Large intestine (tissue), 3 donors: ENCODE measurements at regions not wholly inside any gene's neighbourhood (a gene's known extent, or its start where the extent isn't known, plus 50 kb on each side); places are given as distances from the start of the nearest gene placed in this dataset.

ENCODE experiments used
- DNase-seq, 2 donors: peaks; one replicate each; pipeline versions ENCODE4 v3.0.0 to v3.0.0-alpha.2; 2013
- H3K27ac ChIP-seq: one replicate; pipeline ENCODE4 v1.5.1; 2013; ENCODE audit warnings: low read length
- H3K27me3 ChIP-seq: 2 replicates; pipeline ENCODE4 v1.6.1; 2013; ENCODE audit warnings: low read length; ENCODE audit not compliant: control insufficient read depth, insufficient read depth
- H3K36me3 ChIP-seq: 2 replicates; pipeline ENCODE4 v1.6.1; 2013; ENCODE audit warnings: low read length; ENCODE audit not compliant: control insufficient read depth, insufficient read depth
- H3K4me1 ChIP-seq: one replicate; pipeline ENCODE4 v1.6.1; 2013; ENCODE audit warnings: low read length; ENCODE audit not compliant: control insufficient read depth, insufficient read depth
- H3K4me3 ChIP-seq: one replicate; pipeline ENCODE4 v1.5.1; 2013; ENCODE audit warnings: low read length
- H3K9me3 ChIP-seq: one replicate; pipeline ENCODE4 v1.6.1; 2013; ENCODE audit warnings: mild to moderate bottlenecking, low read depth, low read length, moderate library complexity; ENCODE audit not compliant: control insufficient read depth
- WGBS: methylation state at CpG from one replicate; pipeline ENCODE4 v1.1.5; 2013; ENCODE audit warnings: low lambda C conversion rate; ENCODE audit not compliant: insufficient coverage; 5-methylcytosine and 5-hydroxymethylcytosine counted together

DNA sequence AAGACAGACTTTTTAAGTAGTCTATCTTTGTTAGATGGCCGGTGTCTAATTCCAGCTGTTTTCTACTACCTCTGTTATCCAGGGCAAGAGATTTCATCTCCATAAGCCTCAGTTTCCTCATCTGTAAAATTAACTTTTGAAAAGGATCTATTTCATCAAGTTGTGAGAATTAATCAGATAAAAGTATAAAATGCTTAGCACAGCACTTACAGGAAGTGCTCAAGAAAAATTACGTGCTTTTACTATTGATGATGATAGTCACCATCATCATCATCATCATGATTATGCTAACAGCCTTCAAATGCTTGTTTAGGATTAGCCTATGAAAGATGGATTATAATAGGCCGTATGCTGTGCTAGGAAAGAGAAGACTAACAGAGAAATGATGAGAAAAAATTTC is 76.2 kb downstream of the CYRIA start:
- 100% methylated on average over 2 of the region's 3 CpGs for WGBS
- H3K36me3 ChIP-seq, result no peaks in the 10 kb centered on the region
- H3K4me1 ChIP-seq, result no peaks in the 10 kb centered on the region
- no peak overlapping the region for H3K4me3 ChIP-seq
- no peaks in the 10 kb centered on the region for H3K9me3 ChIP-seq
- no peak overlapping the region for H3K27ac ChIP-seq
- DNase-seq, result no peak
- H3K27me3 ChIP-seq, result no peaks in the 10 kb centered on the region

DNA sequence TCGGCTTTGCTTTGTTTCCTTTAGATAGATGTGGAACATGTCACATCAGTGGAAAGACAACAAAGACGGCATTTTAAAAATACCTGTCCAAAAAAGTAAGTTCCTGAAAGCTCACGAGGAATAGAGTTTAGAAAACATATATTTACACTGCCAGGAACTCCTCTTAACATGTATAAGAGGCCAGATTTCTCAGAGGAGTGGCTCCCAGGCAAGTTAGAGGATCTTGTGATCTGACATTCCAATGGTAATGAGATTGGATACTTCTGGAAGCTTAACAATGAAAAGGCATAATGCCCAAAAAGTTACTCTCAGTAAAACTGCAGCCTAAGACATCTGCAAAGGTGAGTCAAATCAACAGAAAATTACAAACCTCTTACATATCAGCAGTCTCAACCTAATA is 77.1 kb downstream of the CYRIA start:
- Histone ChIP-seq H3K9me3 (no peaks in the 10 kb centered on the region), H3K27me3 (no peaks in the 10 kb centered on the region), H3K27ac (no peak overlapping the region), H3K4me1 (no peaks in the 10 kb centered on the region), H3K4me3 (no peak overlapping the region), H3K36me3 (no peaks in the 10 kb centered on the region)
- no peak for DNase-seq
- 63% methylated on average over 3 of the region's 3 CpGs for WGBS

DNA sequence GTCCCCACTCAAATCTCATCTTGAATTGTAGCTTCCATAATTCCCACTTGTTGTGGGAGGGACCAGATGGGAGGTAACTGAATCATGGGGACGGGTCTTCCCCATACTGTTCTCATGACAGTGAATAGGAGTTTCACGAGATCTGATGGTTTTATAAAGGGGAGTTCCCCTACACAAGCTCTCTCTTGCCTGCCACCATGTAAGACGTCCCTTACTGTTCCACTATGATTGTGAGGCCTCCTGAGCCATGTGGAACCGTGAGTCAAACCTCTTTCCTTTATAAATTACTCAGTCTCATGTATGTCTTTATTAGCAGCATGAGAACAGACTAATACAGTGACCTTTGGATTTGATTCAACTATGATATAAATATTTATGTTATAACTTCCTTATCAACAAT is 78.0 kb downstream of the CYRIA start:
- Histone ChIP-seq H3K27ac (no peak overlapping the region), H3K27me3 (no peaks in the 10 kb centered on the region), H3K4me1 (no peaks in the 10 kb centered on the region), H3K9me3 (no peaks in the 10 kb centered on the region), H3K36me3 (no peaks in the 10 kb centered on the region), H3K4me3 (no peak overlapping the region)
- 69% methylated on average over 2 of the region's 4 CpGs for WGBS
- no peak for DNase-seq

DNA sequence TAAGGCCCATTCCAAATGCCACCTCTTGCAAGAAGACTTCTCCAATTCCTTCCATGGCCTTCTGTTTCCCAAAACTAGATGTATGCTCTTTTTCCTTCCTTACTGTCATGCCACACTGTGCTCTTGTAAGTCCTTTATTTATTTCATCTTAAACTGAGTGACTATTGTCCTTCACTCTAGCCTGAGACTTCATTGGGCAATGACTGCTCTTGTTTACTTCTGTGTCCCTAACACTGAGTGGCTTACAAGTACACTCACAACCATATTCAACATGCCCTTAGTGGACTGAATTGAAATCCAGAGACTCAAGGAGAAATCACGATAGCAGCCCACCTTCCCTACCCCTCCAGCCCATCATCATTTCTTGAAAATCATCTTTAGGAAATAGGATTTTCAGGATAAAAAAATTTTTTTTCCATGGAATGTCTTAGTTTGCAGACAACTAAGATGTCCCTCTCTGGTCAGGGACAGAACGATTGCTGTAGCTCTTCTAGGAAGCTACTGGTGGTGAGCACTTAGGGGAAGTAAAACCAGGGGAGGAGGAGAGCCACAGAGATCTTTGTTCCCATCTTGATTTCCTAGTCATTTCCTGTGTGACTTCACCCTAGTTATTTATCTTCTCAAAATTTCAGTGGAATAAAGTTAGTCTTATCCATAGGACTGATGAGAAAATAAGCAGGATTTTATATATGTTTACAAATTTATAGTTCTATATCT is 80.7 kb downstream of the CYRIA start:
- H3K4me3 ChIP-seq, result no peak overlapping the region
- DNase-seq, result no peak
- H3K4me1 ChIP-seq, result no peaks in the 10 kb centered on the region
- no CpG with 5 or more reads among the region's 2 CpGs for WGBS
- no peaks in the 10 kb centered on the region for H3K27me3 ChIP-seq
- no peak overlapping the region for H3K27ac ChIP-seq
- no peaks in the 10 kb centered on the region for H3K36me3 ChIP-seq
- H3K9me3 ChIP-seq, result no peaks in the 10 kb centered on the region

DNA sequence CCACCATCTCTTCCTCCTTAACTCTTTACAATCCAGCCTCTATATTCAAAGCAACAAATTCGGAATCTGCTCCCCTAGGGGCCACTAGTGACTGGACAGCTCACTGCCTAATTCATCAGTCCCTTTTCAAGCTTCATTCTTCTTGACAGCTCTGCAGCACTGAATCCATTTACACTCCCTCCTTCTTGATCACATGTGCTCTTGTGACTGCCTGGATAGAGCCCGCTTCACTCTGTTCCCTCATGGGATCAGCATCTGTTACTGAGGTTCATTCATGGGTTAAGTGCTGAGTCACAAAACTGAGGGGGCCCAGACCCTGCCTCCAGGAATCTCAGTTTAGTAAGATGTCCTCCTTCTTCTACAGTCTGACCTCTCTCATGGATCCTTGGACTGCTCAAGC is 81.5 kb downstream of the CYRIA start:
- Histone ChIP-seq H3K36me3 (no peaks in the 10 kb centered on the region), H3K4me1 (no peaks in the 10 kb centered on the region), H3K9me3 (no peaks in the 10 kb centered on the region), H3K27me3 (no peaks in the 10 kb centered on the region), H3K27ac (no peak overlapping the region), H3K4me3 (no peak overlapping the region)
- WGBS, result 80% methylated on average over 1 of the region's 2 CpGs
- DNase-seq, result no peak

DNA sequence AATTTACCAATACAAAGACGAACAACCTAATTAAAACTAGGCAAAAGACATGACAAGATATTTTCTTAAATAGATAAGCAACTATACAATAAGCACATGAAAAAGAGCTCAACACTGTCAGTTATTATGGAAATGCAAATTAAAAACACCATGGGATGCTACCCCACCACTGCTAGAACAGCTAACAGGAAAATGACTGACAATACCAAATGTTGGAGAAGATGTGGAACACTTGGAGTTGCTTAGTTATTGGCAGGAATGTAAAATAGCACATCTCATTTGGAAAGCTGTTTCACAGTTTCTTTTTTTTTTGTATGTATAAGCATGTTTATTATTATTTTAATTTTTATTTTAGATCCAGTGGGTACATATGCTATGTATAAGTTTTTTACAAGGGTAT is 84.4 kb downstream of the CYRIA start:
- Histone ChIP-seq H3K27ac (no peak overlapping the region), H3K9me3 (no peaks in the 10 kb centered on the region), H3K4me1 (no peaks in the 10 kb centered on the region), H3K27me3 (no peaks in the 10 kb centered on the region), H3K4me3 (no peak overlapping the region), H3K36me3 (no peaks in the 10 kb centered on the region)
- DNase-seq, result no peak
- 100% methylated on average over 1 of the region's 1 CpG for WGBS

DNA sequence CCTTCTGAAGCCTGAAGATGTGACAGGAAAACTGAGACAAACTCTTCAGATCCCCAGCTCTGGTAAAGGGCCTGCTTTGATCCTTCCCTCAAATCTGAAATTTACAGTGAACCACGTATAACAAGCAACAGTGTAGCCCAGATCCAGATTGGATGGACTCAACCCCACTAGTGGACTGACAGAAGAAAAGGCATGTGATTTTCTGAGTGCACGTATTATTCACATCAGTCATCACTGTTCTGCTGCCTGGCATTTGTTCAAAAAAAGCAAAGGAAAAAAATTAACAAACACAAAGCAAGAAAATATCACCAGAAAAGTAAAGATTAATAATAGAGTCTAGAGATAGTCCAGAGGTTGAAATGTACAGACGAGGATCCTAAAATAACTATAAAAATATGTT is 87.6 kb downstream of the CYRIA start:
- Histone ChIP-seq H3K27ac (no peak overlapping the region), H3K4me1 (no peaks in the 10 kb centered on the region)
- WGBS, result 73% methylated on average over 3 of the region's 3 CpGs

DNA sequence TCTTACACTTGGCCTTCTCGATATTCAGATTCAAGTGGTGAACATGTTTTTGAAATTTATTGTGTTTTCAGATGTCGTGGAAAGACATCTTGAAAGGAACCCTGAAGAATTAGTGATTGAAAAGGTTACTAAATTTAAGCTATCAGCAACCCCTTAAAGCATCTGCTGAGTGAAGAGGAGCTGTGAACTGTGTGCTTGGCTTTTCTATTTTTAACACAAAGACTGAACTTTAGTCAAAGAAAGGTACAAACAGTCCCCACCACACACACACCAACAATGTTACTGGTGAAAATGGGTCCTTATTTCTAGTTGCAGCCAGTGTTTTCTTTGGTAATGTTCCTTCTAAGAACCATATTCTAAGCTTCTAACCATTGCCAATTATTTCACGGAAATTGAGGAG is 95.1 kb downstream of the CYRIA start:
- 73% methylated on average over 2 of the region's 3 CpGs for WGBS
- no peaks in the 10 kb centered on the region for H3K36me3 ChIP-seq
- H3K4me3 ChIP-seq, result no peak overlapping the region
- H3K4me1 ChIP-seq, result no peaks in the 10 kb centered on the region
- no peak for DNase-seq
- H3K27me3 ChIP-seq, result no peaks in the 10 kb centered on the region
- no peak overlapping the region for H3K27ac ChIP-seq
- H3K9me3 ChIP-seq, result no peaks in the 10 kb centered on the region

More for the DNA sequence above, 87.6 kb downstream of the CYRIA start:
- H3K4me3 ChIP-seq, result no peak overlapping the region
- no peak for DNase-seq
- H3K36me3 ChIP-seq, result no peaks in the 10 kb centered on the region
- H3K9me3 ChIP-seq, result no peaks in the 10 kb centered on the region
- H3K27me3 ChIP-seq, result no peaks in the 10 kb centered on the region

DNA sequence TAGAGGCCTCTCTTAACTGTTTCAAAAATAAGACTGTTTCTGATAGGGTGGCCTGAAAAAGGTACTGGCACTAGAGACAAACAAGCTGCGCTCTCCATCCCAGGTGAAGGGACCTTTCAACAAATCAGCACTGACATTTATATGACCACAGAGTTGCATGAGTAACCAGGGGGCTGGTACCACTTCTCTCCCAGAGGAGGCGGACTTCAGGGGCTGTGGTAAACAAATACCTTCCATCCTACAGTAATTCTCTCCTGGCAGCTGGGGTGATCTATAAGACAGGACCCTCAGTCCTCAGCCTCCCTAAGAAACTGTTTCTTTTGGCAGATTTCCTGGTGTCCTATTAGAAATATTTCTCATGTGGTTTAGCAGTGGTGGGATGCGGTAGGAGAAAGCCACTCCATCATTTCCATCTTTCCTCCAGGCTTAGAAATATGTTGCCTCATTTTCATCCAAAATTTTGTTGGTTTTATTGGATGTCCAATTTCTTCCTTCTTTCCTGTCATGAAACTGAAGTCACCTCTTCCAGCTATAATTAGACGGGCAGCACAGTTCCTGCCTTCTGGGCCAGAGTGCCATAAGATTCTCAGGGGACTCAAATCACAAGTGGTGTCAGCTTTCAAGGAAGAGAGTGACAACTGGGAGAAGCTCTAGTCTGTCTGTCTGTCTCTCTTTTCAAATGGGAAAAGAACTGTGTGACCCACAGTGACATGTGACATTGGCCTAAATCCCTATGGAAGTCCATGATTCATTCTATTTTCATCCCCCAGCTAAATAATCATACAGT is 96.4 kb downstream of the CYRIA start:
- WGBS, result no CpG with 5 or more reads among the region's 4 CpGs
- Histone ChIP-seq H3K27ac (no peak overlapping the region), H3K4me3 (no peak overlapping the region), H3K9me3 (no peaks in the 10 kb centered on the region), H3K4me1 (no peaks in the 10 kb centered on the region), H3K36me3 (no peaks in the 10 kb centered on the region), H3K27me3 (no peaks in the 10 kb centered on the region)
- DNase-seq, result no peak

DNA sequence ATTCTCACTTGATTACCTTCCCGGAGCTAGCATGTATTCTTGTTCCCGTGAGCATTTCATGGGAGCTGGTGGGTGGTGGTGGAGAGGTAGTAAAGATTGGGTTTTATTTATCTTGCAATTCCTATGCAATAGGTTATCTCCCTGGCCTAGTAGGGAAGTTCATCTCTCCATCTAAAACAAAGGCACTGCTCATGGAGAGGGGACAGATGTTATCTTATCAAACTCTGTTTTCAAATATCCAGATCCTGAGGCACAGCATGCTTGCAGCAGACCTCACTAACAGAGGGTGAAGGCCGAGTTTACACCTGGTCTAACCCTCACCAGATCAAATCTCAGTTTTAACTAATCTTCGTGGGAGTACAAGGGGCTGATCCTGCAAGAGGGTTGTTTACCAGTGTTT is 98.9 kb downstream of the CYRIA start:
- H3K36me3 ChIP-seq, result no peaks in the 10 kb centered on the region

DNA sequence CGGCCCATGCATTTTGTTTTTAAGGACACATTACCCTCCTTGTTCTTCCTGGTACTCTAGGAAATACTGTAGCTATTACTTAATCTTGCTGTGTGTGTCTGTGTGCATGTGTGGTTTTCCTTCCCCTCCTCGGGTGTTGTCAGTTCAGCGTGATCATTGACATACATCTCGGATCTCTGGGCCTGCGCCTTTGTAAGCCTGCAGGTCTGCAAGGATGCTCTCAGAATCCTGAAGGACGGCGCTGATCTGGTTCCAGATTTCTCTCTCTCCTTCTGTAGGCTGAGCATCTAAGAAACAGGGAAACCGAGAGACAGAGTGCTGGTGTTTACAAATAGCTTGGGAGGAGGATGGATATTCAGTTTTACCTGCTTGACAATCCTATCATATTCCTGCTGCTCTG is 100.2 kb downstream of the CYRIA start:
- H3K9me3 ChIP-seq, result no peaks in the 10 kb centered on the region
- H3K27ac ChIP-seq, result no peak overlapping the region
- H3K36me3 ChIP-seq, result no peaks in the 10 kb centered on the region
- no peaks in the 10 kb centered on the region for H3K4me1 ChIP-seq
- no peak overlapping the region for H3K4me3 ChIP-seq
- no peaks in the 10 kb centered on the region for H3K27me3 ChIP-seq
- DNase-seq, result no peak
- no CpG with 5 or more reads among the region's 8 CpGs for WGBS

More for the DNA sequence above, 98.9 kb downstream of the CYRIA start:
- Histone ChIP-seq H3K27me3 (no peaks in the 10 kb centered on the region), H3K4me1 (no peaks in the 10 kb centered on the region), H3K27ac (no peak overlapping the region), H3K9me3 (no peaks in the 10 kb centered on the region), H3K4me3 (no peak overlapping the region)
- WGBS, result no CpG with 5 or more reads among the region's 4 CpGs
- peak in 1 of 2 donors; percentile 2 for DNase-seq
